ENCODE measurements at regions not wholly inside any gene's neighbourhood (a gene's known extent, or its start where the extent isn't known, plus 50 kb on each side); places are given as distances from the start of the nearest gene placed in this dataset.

- RAD21 ChIA-PET (ENCODE audit: low non-redundant PET in 1 of 2, low total read pairs in 2 of 2, uncharacterized antibody in 2 of 2, unreplicated experiment in 2 of 2): no interaction called here
- H3K9me3 ChIP-seq (ENCODE audit: control insufficient read depth in 1 of 2, insufficient read depth in 1 of 2, low read depth in 1 of 2, low read length in 2 of 2): peaks cover 0 to 19% of the 10 kb centered on the region in 2 experiments; a peak in 2 of 4 replicates
- no peak overlapping the region for H3K4me3 ChIP-seq (replicated peaks in 1 of 2; ENCODE audit: low read depth in 1 of 2, low read length in 2 of 2)
- no peak for ATAC-seq
- H3K27me3 ChIP-seq (ENCODE audit: insufficient read depth, low read length): no peaks in the 10 kb centered on the region
- CTCF ChIA-PET: no interaction called here
- H3K9ac ChIP-seq (ENCODE audit: low read length): no peak overlapping the region
- no peaks in the 10 kb centered on the region for H3K79me2 ChIP-seq (ENCODE audit: insufficient read depth, low read length)
- H2AFZ ChIP-seq (ENCODE audit: low read depth, low read length, poor library complexity, severe bottlenecking): no peak overlapping the region
- H3K9me2 ChIP-seq (ENCODE audit: insufficient read depth): no peaks in the 10 kb centered on the region
- no peak for TF ChIP-seq ZNF274 (IDR thresholded peaks at IDR 0.05; ENCODE audit: low read depth, low read length)
- TF ChIP-seq, protein P1, sequence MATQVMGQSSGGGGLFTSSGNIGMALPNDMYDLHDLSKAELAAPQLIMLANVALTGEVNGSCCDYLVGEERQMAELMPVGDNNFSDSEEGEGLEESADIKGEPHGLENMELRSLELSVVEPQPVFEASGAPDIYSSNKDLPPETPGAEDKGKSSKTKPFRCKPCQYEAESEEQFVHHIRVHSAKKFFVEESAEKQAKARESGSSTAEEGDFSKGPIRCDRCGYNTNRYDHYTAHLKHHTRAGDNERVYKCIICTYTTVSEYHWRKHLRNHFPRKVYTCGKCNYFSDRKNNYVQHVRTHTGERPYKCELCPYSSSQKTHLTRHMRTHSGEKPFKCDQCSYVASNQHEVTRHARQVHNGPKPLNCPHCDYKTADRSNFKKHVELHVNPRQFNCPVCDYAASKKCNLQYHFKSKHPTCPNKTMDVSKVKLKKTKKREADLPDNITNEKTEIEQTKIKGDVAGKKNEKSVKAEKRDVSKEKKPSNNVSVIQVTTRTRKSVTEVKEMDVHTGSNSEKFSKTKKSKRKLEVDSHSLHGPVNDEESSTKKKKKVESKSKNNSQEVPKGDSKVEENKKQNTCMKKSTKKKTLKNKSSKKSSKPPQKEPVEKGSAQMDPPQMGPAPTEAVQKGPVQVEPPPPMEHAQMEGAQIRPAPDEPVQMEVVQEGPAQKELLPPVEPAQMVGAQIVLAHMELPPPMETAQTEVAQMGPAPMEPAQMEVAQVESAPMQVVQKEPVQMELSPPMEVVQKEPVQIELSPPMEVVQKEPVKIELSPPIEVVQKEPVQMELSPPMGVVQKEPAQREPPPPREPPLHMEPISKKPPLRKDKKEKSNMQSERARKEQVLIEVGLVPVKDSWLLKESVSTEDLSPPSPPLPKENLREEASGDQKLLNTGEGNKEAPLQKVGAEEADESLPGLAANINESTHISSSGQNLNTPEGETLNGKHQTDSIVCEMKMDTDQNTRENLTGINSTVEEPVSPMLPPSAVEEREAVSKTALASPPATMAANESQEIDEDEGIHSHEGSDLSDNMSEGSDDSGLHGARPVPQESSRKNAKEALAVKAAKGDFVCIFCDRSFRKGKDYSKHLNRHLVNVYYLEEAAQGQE (IDR thresholded peaks at IDR 0.05; ENCODE audit: low read depth): no peak
- no peak for TF ChIP-seq CTCF (IDR thresholded peaks at IDR 0.05 in 2 of 3, conservative IDR thresholded peaks at IDR 0.05 in 1 of 3; ENCODE audit: borderline replicate concordance in 1 of 3, insufficient read depth in 1 of 3, low read depth in 2 of 3, low read length in 2 of 3)
- no peak for TF ChIP-seq SIN3A (IDR thresholded peaks at IDR 0.05; ENCODE audit: low read depth)
- TF ChIP-seq ZFX (IDR thresholded peaks at IDR 0.05): no peak
- TF ChIP-seq YY1 (IDR thresholded peaks at IDR 0.05; ENCODE audit: extremely low read depth, insufficient replicate concordance, low read depth, low read length): no peak
- TF ChIP-seq EZH2phosphoT487 (IDR thresholded peaks at IDR 0.05; ENCODE audit: borderline replicate concordance): no peak
- TF ChIP-seq POLR2A (IDR thresholded peaks at IDR 0.05; ENCODE audit: borderline replicate concordance, extremely low read depth, insufficient read depth, insufficient read length): no peak
- no peak for TF ChIP-seq ATF3 (IDR thresholded peaks at IDR 0.05)
- TF ChIP-seq EZH2 (IDR thresholded peaks at IDR 0.05): no peak
- TF ChIP-seq POLR2AphosphoS5 (IDR thresholded peaks at IDR 0.05; ENCODE audit: low read depth, low read length): no peak
- TF ChIP-seq SP1 (IDR thresholded peaks at IDR 0.05; ENCODE audit: low read depth): no peak
- no peak for TF ChIP-seq TCF7L2 (IDR thresholded peaks at IDR 0.05; ENCODE audit: borderline replicate concordance, extremely low read depth, insufficient read depth, insufficient read length)
- TF ChIP-seq RAD21 (IDR thresholded peaks at IDR 0.05; ENCODE audit: low read depth): no peak
- TF ChIP-seq EGR1 (IDR thresholded peaks at IDR 0.05; ENCODE audit: low read depth): no peak
- no peak for TF ChIP-seq CBX3 (IDR thresholded peaks at IDR 0.05; ENCODE audit: low read depth)
- no peak overlapping the region for H3K4me2 ChIP-seq (ENCODE audit: low read length)
- no peaks in the 10 kb centered on the region for H4K20me1 ChIP-seq (ENCODE audit: insufficient read depth)
- no TSS peak for BruUV-seq (replicated peaks)
- DNase-seq (ENCODE audit: low read depth, low spot score): no peak
- POLR2A ChIA-PET: no interaction called here
- no peaks in the 10 kb centered on the region for H3K36me3 ChIP-seq (ENCODE audit: control insufficient read depth in 1 of 2, insufficient read depth in 2 of 2, low read length in 2 of 2)
- H3K4me1 ChIP-seq (ENCODE audit: control insufficient read depth in 1 of 2, insufficient read depth in 2 of 2, low read length in 2 of 2): no peaks in the 10 kb centered on the region
- no peak overlapping the region for H3K27ac ChIP-seq (ENCODE audit: low read depth, low read length)
- intact Hi-C loops (cut with micrococcal nuclease): no loop called here
Measured at GRCh38 chr13:19048381-19048780, 133.2 kb downstream of the TUBA3C start.

Measured in HCT116 (cell line).